Left kidney (tissue), 1 donor: ENCODE measurements at regions not wholly inside any gene's neighbourhood (a gene's known extent, or its start where the extent isn't known, plus 50 kb on each side); places are given as distances from the start of the nearest gene placed in this dataset.
"Not testable (repeated sequence)": the region's sequence is repeated elsewhere in the genome, so short reads cannot be mapped to it uniquely, and the experiment has no call there.

Experiments
- DNase-seq: peaks from one replicate; pipeline ENCODE4 v3.0.0-alpha.2; 2013

GRCh38 chrX:34270434-34270833 is 138.3 kb upstream of the FAM47A start:
- DNase-seq = no peak

DNA sequence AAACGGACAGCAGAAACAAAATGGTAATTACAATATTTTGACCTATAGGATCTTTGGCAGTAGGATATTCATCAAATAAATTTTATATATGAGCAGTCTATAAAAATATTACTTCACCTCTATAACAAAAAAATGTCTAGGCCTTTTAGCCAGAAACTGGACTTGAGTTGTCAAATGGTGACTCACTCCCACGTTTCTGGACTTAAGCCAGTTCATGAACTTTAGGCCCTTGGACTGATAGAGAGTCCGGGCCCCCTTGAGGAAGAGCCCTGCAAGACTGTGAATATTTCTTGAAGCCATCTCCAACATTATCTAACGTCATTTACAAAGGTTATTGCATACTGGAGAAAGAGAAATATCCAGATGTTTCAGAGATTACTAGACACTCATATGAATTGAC is 106.8 kb upstream of the FAM47A start:
- no peak for DNase-seq

DNA sequence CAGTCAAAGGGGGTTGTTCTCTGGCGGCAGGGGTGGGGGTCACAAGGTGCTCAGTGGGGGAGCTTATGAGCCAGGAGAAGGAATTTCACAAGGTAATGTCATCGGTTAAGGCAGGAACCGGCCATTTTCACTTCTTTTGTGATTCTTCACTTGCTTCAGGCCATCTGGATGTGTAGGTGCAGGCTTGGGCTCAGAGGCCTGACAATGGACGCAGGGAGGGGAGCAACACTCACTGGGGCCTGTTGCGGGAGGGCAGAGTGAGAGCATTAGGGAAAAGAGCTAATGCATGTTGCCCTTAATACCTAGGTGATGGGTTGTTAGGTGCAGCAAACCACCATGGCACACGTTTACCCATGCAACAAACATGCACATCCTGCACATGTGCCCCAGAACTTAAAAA is 98.0 kb upstream of the FAM47A start:
- DNase-seq = not testable (repeated sequence)

GRCh38 chrX:34227804-34228203 is 95.7 kb upstream of the FAM47A start:
- no peak for DNase-seq

- no peak for DNase-seq
Measured at GRCh38 chrX:34223574-34223973, 91.5 kb upstream of the FAM47A start.

- DNase-seq = no peak
Measured at GRCh38 chrX:34218063-34218462, 85.9 kb upstream of the FAM47A start.

DNA sequence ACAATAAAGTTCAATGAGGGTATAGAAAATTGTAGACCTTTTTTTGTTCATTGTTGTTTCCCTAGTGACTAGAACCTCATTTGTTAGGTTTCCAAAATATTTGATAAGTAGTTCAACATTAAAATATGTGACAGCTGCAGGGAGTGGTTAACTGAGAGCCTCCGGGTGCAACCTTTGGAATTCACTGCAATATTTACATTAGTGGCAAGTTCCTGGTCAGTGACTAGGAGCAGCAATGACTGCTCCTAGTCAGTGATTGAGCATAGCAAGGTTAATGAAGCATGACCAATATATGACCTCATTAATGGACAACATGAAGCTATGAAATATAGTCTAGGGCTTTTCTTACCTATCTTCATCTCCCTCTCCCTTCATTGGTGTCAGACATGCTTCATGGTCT is 65.8 kb upstream of the FAM47A start:
- DNase-seq = no peak
